Panc1 (cell line): ENCODE measurements at regions not wholly inside any gene's neighbourhood (a gene's known extent, or its start where the extent isn't known, plus 50 kb on each side); places are given as distances from the start of the nearest gene placed in this dataset.

ENCODE experiments used
- ATAC-seq: fragments of 200-7000 bp; cut with Tn5 transposase; 2 replicates; pipeline ENCODE4 v1.9.1; 2020; ENCODE audit warnings: mild to moderate bottlenecking, moderate library complexity
- BruUV-seq: library from RNA; stranded (reverse); fragments of 400-500 nt; replicated peaks from 2 replicates; lab custom pipeline; 2021; lab: Mats Ljungman, UMichigan
- CTCF ChIA-PET: fragments of 300-600 bp; sonication (Branson Sonifier 250); formaldehyde crosslinking; loops from one replicate; lab custom pipeline; 2022; ENCODE audit warnings: antibody characterized with exemption; lab: Charles Lee
- POLR2A ChIA-PET: fragments of 300-600 bp; sonication (Branson Sonifier 250); formaldehyde crosslinking; loops from one replicate; lab custom pipeline; 2022; ENCODE audit warnings: antibody characterized with exemption; lab: Charles Lee
- DNase-seq: peaks from one replicate; pipeline ENCODE4 v3.0.0-alpha.2; 2010; ENCODE audit warnings: low read depth, low spot score
- H3K27ac ChIP-seq: 2 replicates; pipeline ENCODE4 v1.5.1; 2011; ENCODE audit warnings: mild to moderate bottlenecking, low read length, inconsistent platforms
- H3K27me3 ChIP-seq: fragments of 200-500 bp; sonication (Bioruptor generic); 2 replicates; pipeline ENCODE4 v1.6.0; 2014; ENCODE audit warnings: low read length, inconsistent platforms; ENCODE audit not compliant: control insufficient read depth, insufficient read depth
- H3K36me3 ChIP-seq: fragments of 200-500 bp; sonication (Bioruptor generic); 2 replicates; pipeline ENCODE4 v1.5.1; 2014; ENCODE audit warnings: inconsistent platforms, mild to moderate bottlenecking, low read length, moderate library complexity; ENCODE audit not compliant: control insufficient read depth, insufficient read depth
- H3K4me1 ChIP-seq: 2 replicates; pipeline ENCODE4 v1.5.1; 2011; ENCODE audit warnings: inconsistent platforms, mild to moderate bottlenecking, low read length, moderate library complexity; ENCODE audit not compliant: control insufficient read depth, insufficient read depth
- H3K4me3 ChIP-seq, 2 experiments: 2 replicates each; pipeline ENCODE4 v1.5.1; 2011 to 2012; ENCODE audit warnings: low read depth in 2 of 2, low read length in 2 of 2, mild to moderate bottlenecking in 2 of 2, inconsistent platforms in 1 of 2, moderate library complexity in 1 of 2
- H3K9me3 ChIP-seq: fragments of 200-500 bp; sonication (Bioruptor generic); 2 replicates; pipeline ENCODE4 v1.5.1; 2014; ENCODE audit warnings: low read depth, mild to moderate bottlenecking, inconsistent platforms, low read length, moderate library complexity; ENCODE audit not compliant: control insufficient read depth, insufficient read depth
- CTCF ChIP-seq: fragments of 450-650 bp; IDR thresholded peaks from 2 replicates; pipeline ENCODE4 v1.5.1; 2017; ENCODE audit warnings: mild to moderate bottlenecking
- POLR2AphosphoS5 ChIP-seq: IDR thresholded peaks from 2 replicates; pipeline ENCODE4 v1.6.1; 2012; ENCODE audit warnings: mild to moderate bottlenecking, low read depth, low read length, moderate library complexity
- REST ChIP-seq, 2 experiments: IDR thresholded peaks; 2 replicates each; pipeline ENCODE4 v1.6.1; 2011 to 2012; ENCODE audit warnings: low read depth in 2 of 2, control low read depth in 1 of 2, low read length in 1 of 2, mild to moderate bottlenecking in 1 of 2, moderate library complexity in 1 of 2; ENCODE audit not compliant: insufficient read depth in 1 of 2
- SIN3A ChIP-seq: IDR thresholded peaks from 2 replicates; pipeline ENCODE4 v1.6.1; 2012; ENCODE audit warnings: low read depth, mild to moderate bottlenecking, low read length, moderate library complexity, borderline replicate concordance; ENCODE audit not compliant: insufficient read depth
- TCF7L2 ChIP-seq: IDR thresholded peaks from 2 replicates; pipeline ENCODE4 v1.6.1; 2011; ENCODE audit warnings: mild to moderate bottlenecking, low read depth, low read length, inconsistent platforms
- in situ Hi-C: cut with HindIII; loops from 2 replicates; pipeline ENCODE4 v1.10.0; 2016; ENCODE audit warnings: low sequenced_read_pairs, low pct_unique_long_range_greater_than_20kb
- intact Hi-C: fragments of 100-400 bp; cut with micrococcal nuclease; formaldehyde crosslinking; loops from one replicate; pipeline ENCODE4 v1.10.0; 2022; ENCODE audit not compliant: unreplicated experiment

DNA sequence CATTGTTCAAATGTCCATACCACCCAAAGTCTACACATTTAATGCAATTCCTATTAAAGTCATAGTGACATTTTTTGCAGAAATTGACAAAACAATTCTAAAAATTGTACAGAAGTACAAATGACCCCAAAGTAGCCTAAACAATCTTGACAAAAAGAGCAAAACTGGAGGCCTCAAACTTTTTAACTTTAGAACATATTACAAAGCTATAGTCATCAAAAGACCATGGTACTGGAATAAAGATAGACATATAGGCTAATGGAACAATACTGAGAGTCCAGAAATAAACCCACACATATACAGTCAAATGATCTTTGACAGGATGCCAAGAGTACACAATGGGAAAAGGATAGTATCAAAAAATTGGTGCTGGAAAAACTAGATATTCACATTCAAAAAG is 213.2 kb upstream of the SAMSN1 start:
- POLR2A ChIA-PET = no interaction called here
- in situ Hi-C loops (no loop called here), intact Hi-C loops (no loop called here)
- BruUV-seq = no TSS peak
- H3K4me1 ChIP-seq = no peaks in the 10 kb centered on the region
- ATAC-seq = no peak
- no peaks in the 10 kb centered on the region for H3K27me3 ChIP-seq
- no peak overlapping the region for H3K4me3 ChIP-seq
- no peak overlapping the region for H3K27ac ChIP-seq
- no peaks in the 10 kb centered on the region for H3K36me3 ChIP-seq
- no peak for DNase-seq
- no peak for TF ChIP-seq TCF7L2
- TF ChIP-seq REST (IDR thresholded peaks at IDR 0.05; ENCODE audit: insufficient read depth in 1 of 2, low read depth in 2 of 2, low read length in 1 of 2) = no peak
- TF ChIP-seq SIN3A = no peak
- no peak for TF ChIP-seq POLR2AphosphoS5
- TF ChIP-seq CTCF = no peak
- CTCF ChIA-PET = no interaction called here
- H3K9me3 ChIP-seq = no peaks in the 10 kb centered on the region

DNA sequence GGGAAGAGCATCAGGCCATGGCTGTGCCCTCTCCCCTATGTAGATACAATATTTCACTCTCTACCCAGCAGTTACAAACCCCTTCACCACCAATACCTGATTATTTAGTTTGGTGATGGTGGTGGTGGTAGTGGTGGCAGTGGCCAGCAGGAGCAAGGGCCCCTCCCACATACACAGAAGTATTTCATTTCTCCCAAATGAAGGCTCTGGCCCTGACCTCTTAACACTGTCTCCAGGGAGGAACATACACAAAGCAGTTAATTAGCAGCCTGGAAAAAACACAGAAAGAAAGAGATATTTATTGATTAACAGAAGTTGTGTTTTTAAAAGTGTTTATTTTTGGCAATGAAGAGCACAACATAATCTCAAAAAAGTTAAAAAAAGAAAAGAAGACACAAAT is 212.7 kb upstream of the SAMSN1 start:
- POLR2A ChIA-PET = no interaction called here
- H3K27me3 ChIP-seq = no peaks in the 10 kb centered on the region
- in situ Hi-C loops = no loop called here
- H3K9me3 ChIP-seq = no peaks in the 10 kb centered on the region
- no peak overlapping the region for H3K27ac ChIP-seq
- intact Hi-C loops = no loop called here
- DNase-seq (no peak), ATAC-seq (no peak)
- TF ChIP-seq SIN3A (no peak), CTCF (no peak), REST (IDR thresholded peaks at IDR 0.05; ENCODE audit: insufficient read depth in 1 of 2, low read depth in 2 of 2, low read length in 1 of 2) (no peak), TCF7L2 (no peak), POLR2AphosphoS5 (no peak)
- BruUV-seq = no TSS peak
- H3K4me1 ChIP-seq = no peaks in the 10 kb centered on the region
- CTCF ChIA-PET = no interaction called here
- no peak overlapping the region for H3K4me3 ChIP-seq
- H3K36me3 ChIP-seq = no peaks in the 10 kb centered on the region
